ENCODE measurements at regions not wholly inside any gene's neighbourhood (a gene's known extent, or its start where the extent isn't known, plus 50 kb on each side); places are given as distances from the start of the nearest gene placed in this dataset.

- TF ChIP-seq CTCF (IDR thresholded peaks at IDR 0.05; ENCODE audit: insufficient read depth, low read length, severe bottlenecking), result no peak
- no peak for FAIRE-seq
- Histone ChIP-seq H3K4me3 (ENCODE audit: low read depth, low read length) (no peak overlapping the region), H3K36me3 (ENCODE audit: control insufficient read depth, insufficient read depth, low read length) (no peaks in the 10 kb centered on the region), H3K27me3 (ENCODE audit: control insufficient read depth, insufficient read depth, low read length) (peaks cover 2% of the 10 kb centered on the region)
- no peak for DNase-seq (ENCODE audit: low read depth)
Observed at GRCh38 chr10:30725661-30726060, 96.1 kb upstream of the LYZL2 start.

GRCh38 chr10:30724296-30724695, 94.7 kb upstream of the LYZL2 start:
- FAIRE-seq (no peak), DNase-seq (ENCODE audit: low read depth) (no peak)
- Histone ChIP-seq H3K4me3 (ENCODE audit: low read depth, low read length) (no peak overlapping the region), H3K27me3 (ENCODE audit: control insufficient read depth, insufficient read depth, low read length) (peaks cover 2% of the 10 kb centered on the region), H3K36me3 (ENCODE audit: control insufficient read depth, insufficient read depth, low read length) (no peaks in the 10 kb centered on the region)
- no peak for TF ChIP-seq CTCF (IDR thresholded peaks at IDR 0.05; ENCODE audit: insufficient read depth, low read length, severe bottlenecking)

- DNase-seq (ENCODE audit: low read depth), result no peak
- no peak for FAIRE-seq
Observed at GRCh38 chr10:30722956-30723620, 93.5 kb upstream of the LYZL2 start.

GRCh38 chr10:30719832-30720231, 90.3 kb upstream of the LYZL2 start:
- Histone ChIP-seq H3K36me3 (ENCODE audit: control insufficient read depth, insufficient read depth, low read length) (no peaks in the 10 kb centered on the region), H3K27me3 (ENCODE audit: control insufficient read depth, insufficient read depth, low read length) (no peaks in the 10 kb centered on the region), H3K4me3 (ENCODE audit: low read depth, low read length) (no peak overlapping the region)
- FAIRE-seq (no peak), DNase-seq (ENCODE audit: low read depth) (no peak)
- no peak for TF ChIP-seq CTCF (IDR thresholded peaks at IDR 0.05; ENCODE audit: insufficient read depth, low read length, severe bottlenecking)

More at GRCh38 chr10:30722956-30723620, 93.5 kb upstream of the LYZL2 start:
- Histone ChIP-seq H3K27me3 (ENCODE audit: control insufficient read depth, insufficient read depth, low read length) (peaks cover 2% of the 10 kb centered on the region), H3K4me3 (ENCODE audit: low read depth, low read length) (no peak overlapping the region), H3K36me3 (ENCODE audit: control insufficient read depth, insufficient read depth, low read length) (no peaks in the 10 kb centered on the region)
- no peak for TF ChIP-seq CTCF (IDR thresholded peaks at IDR 0.05; ENCODE audit: insufficient read depth, low read length, severe bottlenecking)

GRCh38 chr10:30709700-30710358, 80.3 kb upstream of the LYZL2 start:
- DNase-seq (ENCODE audit: low read depth) (no peak), FAIRE-seq (peak; percentile 23)
- no peak for TF ChIP-seq CTCF (IDR thresholded peaks at IDR 0.05; ENCODE audit: insufficient read depth, low read length, severe bottlenecking)
- no peaks in the 10 kb centered on the region for H3K36me3 ChIP-seq (ENCODE audit: control insufficient read depth, insufficient read depth, low read length)
- H3K4me3 ChIP-seq (ENCODE audit: low read depth, low read length), result no peak overlapping the region
- H3K27me3 ChIP-seq (ENCODE audit: control insufficient read depth, insufficient read depth, low read length), result no peaks in the 10 kb centered on the region
